ENCODE measurements at regions not wholly inside any gene's neighbourhood (a gene's known extent, or its start where the extent isn't known, plus 50 kb on each side); places are given as distances from the start of the nearest gene placed in this dataset.

GRCh38 chr1:102096162-102096561 lies 99.4 kb upstream of the OLFM3 start:
- H3K27me3 ChIP-seq (ENCODE audit: insufficient read depth, poor library complexity, severe bottlenecking), result no peaks in the 10 kb centered on the region
- no peak for DNase-seq (ENCODE audit: low read depth in 1 of 2, low spot score in 1 of 2)
- no peak overlapping the region for H3K27ac ChIP-seq (replicated peaks)
- H3K4me3 ChIP-seq (replicated peaks; ENCODE audit: insufficient read depth, low read length), result no peak overlapping the region
- no peak for TF ChIP-seq POLR2AphosphoS5 (IDR thresholded peaks at IDR 0.05; ENCODE audit: low read depth)
- TF ChIP-seq, protein P1, sequence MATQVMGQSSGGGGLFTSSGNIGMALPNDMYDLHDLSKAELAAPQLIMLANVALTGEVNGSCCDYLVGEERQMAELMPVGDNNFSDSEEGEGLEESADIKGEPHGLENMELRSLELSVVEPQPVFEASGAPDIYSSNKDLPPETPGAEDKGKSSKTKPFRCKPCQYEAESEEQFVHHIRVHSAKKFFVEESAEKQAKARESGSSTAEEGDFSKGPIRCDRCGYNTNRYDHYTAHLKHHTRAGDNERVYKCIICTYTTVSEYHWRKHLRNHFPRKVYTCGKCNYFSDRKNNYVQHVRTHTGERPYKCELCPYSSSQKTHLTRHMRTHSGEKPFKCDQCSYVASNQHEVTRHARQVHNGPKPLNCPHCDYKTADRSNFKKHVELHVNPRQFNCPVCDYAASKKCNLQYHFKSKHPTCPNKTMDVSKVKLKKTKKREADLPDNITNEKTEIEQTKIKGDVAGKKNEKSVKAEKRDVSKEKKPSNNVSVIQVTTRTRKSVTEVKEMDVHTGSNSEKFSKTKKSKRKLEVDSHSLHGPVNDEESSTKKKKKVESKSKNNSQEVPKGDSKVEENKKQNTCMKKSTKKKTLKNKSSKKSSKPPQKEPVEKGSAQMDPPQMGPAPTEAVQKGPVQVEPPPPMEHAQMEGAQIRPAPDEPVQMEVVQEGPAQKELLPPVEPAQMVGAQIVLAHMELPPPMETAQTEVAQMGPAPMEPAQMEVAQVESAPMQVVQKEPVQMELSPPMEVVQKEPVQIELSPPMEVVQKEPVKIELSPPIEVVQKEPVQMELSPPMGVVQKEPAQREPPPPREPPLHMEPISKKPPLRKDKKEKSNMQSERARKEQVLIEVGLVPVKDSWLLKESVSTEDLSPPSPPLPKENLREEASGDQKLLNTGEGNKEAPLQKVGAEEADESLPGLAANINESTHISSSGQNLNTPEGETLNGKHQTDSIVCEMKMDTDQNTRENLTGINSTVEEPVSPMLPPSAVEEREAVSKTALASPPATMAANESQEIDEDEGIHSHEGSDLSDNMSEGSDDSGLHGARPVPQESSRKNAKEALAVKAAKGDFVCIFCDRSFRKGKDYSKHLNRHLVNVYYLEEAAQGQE (IDR thresholded peaks at IDR 0.05; ENCODE audit: insufficient replicate concordance, low read depth), result no peak
- TF ChIP-seq SPI1 (IDR thresholded peaks at IDR 0.05; ENCODE audit: borderline replicate concordance, low read depth), result no peak
- no peak for TF ChIP-seq GABPA (IDR thresholded peaks at IDR 0.05; ENCODE audit: low read depth)
- no peak for TF ChIP-seq CTCF (IDR thresholded peaks at IDR 0.05; ENCODE audit: insufficient read depth, low read length)

- Histone ChIP-seq H3K27me3 (ENCODE audit: insufficient read depth, poor library complexity, severe bottlenecking) (no peaks in the 10 kb centered on the region), H3K27ac (replicated peaks) (no peak overlapping the region), H3K4me3 (replicated peaks; ENCODE audit: insufficient read depth, low read length) (no peak overlapping the region)
- no peak for DNase-seq (ENCODE audit: low read depth in 1 of 2, low spot score in 1 of 2)
- TF ChIP-seq CTCF (IDR thresholded peaks at IDR 0.05; ENCODE audit: insufficient read depth, low read length), result no peak
- no peak for TF ChIP-seq POLR2AphosphoS5 (IDR thresholded peaks at IDR 0.05; ENCODE audit: low read depth)
- TF ChIP-seq, protein P1 (IDR thresholded peaks at IDR 0.05; ENCODE audit: insufficient replicate concordance, low read depth), result no peak
Measured at GRCh38 chr1:102089791-102090190, 93.1 kb upstream of the OLFM3 start.

DNA sequence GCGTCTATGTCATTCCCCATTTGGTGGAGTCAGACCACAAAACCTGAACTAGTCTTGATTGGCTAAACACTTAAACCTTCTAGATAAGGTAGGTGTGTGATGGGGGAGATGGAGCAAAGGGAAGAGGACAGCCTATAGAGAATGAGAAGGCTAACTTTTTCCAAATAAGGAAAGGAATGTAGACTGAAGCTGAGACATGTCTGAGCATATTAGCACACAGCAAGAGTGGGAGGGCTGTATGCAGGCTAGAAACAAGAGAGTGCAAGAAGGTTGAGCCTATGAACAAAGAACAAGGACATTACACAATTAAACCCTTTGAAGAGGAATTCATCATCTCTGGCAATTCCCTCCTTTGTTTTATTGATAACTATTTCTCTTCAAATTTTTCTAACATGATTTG lies 89.2 kb upstream of the OLFM3 start:
- no peak overlapping the region for H3K4me3 ChIP-seq (replicated peaks; ENCODE audit: insufficient read depth, low read length)
- no peaks in the 10 kb centered on the region for H3K27me3 ChIP-seq (ENCODE audit: insufficient read depth, poor library complexity, severe bottlenecking)
- TF ChIP-seq GABPA (IDR thresholded peaks at IDR 0.05; ENCODE audit: low read depth), result no peak
- TF ChIP-seq, protein P1 (IDR thresholded peaks at IDR 0.05; ENCODE audit: insufficient replicate concordance, low read depth), result no peak
- TF ChIP-seq POLR2AphosphoS5 (IDR thresholded peaks at IDR 0.05; ENCODE audit: low read depth), result no peak
- no peak for TF ChIP-seq SPI1 (IDR thresholded peaks at IDR 0.05; ENCODE audit: borderline replicate concordance, low read depth)
- TF ChIP-seq CTCF (IDR thresholded peaks at IDR 0.05; ENCODE audit: insufficient read depth, low read length), result no peak
- H3K27ac ChIP-seq (replicated peaks), result no peak overlapping the region
- no peak for DNase-seq (ENCODE audit: low read depth in 1 of 2, low spot score in 1 of 2)
